ENCODE measurements at regions not wholly inside any gene's neighbourhood (a gene's known extent, or its start where the extent isn't known, plus 50 kb on each side); places are given as distances from the start of the nearest gene placed in this dataset.

GRCh38 chr21:28789523-28789922 lies 203.2 kb downstream of the LTN1 start:
- no peak for DNase-seq (ENCODE audit: low read depth in 1 of 2, low spot score in 1 of 2)

DNA sequence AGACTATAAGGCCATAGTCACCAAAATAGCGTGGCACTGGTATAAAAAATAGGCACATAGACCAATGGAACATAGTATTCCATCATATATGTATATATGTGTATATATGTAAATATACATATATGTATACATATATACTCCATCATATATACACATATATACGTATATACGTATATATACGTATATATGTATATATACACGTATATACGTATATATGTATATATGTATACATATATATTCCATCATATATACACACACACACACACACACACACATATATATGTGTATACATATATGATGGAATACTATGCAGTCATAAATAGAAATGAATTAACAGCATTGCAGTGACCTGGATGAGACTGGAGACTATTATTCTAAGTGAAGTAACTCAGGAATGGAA lies 204.6 kb downstream of the LTN1 start:
- DNase-seq (ENCODE audit: low read depth in 1 of 2, low spot score in 1 of 2): no peak

DNA sequence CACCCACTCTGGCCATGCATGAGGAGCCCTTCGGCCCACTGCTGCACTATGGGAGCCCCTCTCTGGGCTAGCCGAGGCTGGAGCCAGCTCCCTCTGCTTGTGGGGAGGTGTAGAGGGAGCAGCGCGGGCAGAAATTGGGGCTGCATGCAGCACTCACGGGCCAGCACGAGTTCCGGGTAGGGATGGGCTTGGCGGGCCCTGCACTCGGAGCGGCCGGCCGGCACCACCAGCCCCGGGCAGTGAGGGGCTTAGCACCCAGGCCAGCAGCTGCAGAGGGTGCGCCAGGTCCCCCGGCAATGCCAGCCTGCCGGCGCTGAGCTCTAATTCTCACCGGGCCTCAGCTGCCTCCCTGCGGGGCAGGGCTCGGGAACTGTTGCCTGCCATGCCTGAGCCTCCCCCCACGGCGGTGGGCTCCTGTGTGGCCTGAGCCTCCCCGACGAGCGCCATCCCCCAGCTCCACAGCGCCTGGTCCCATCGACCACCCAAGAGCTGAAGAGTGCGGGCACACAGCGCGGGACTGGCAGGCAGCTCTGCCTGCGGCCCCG lies 209.0 kb downstream of the LTN1 start:
- DNase-seq (ENCODE audit: low read depth in 1 of 2, low spot score in 1 of 2): no peak

GRCh38 chr21:28781602-28782276 lies 210.9 kb downstream of the LTN1 start:
- DNase-seq (ENCODE audit: low read depth in 1 of 2, low spot score in 1 of 2): no peak

- no peak for DNase-seq (ENCODE audit: low read depth in 1 of 2, low spot score in 1 of 2)
Observed at GRCh38 chr21:28779914-28780313, 212.8 kb downstream of the LTN1 start.

- no peak for DNase-seq (ENCODE audit: low read depth in 1 of 2, low spot score in 1 of 2)
Observed at GRCh38 chr21:28776251-28776650, 216.4 kb downstream of the LTN1 start.

GRCh38 chr21:28775071-28775470 lies 217.6 kb downstream of the LTN1 start:
- DNase-seq (ENCODE audit: low read depth in 1 of 2, low spot score in 1 of 2): no peak

DNA sequence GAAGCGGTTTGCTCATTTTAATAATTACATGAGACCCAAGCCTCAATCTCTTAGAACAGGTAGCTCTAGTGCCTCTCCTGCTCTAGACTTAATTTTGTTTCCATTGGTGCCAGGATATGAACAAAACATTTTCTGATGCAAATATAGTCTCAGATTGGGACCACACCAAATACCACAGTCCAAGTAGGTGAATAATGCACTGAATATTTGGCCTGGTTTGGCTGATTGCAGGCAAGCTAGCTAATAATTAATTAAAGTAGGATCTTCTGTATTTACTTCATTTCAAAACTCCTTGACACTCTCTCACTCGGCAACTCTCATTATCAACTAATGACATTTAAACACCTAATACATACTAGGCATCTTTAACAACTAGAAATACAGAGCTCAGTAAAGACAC lies 219.6 kb downstream of the LTN1 start:
- DNase-seq (ENCODE audit: low read depth in 1 of 2, low spot score in 1 of 2): no peak

GRCh38 chr21:28771790-28772501 lies 220.7 kb downstream of the LTN1 start:
- DNase-seq (ENCODE audit: low read depth in 1 of 2, low spot score in 1 of 2): no peak

- DNase-seq (ENCODE audit: low read depth in 1 of 2, low spot score in 1 of 2): no peak
Observed at GRCh38 chr21:28770867-28771661, 221.6 kb downstream of the LTN1 start.

GRCh38 chr21:28769683-28770082 lies 223.0 kb downstream of the LTN1 start:
- DNase-seq (ENCODE audit: low read depth in 1 of 2, low spot score in 1 of 2): no peak

DNA sequence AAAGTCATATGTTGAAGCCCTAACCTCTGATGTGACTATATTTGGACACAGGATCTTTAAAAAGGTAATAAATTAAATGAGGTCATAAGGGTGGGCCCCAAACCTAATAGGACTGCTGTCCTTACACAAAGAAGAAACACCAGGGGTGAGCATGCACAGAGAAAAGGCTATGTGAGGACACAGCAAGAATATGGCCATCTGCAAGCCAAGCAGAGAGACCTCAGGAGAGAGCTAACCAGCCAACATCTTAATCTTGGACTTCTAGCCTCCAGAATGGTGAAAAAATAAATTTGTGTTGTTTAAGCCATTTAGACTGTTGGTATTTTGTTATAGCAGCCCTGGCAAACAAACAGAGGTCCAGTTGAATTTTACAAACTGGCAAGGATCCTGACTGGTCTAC lies 223.9 kb downstream of the LTN1 start:
- DNase-seq (ENCODE audit: low read depth in 1 of 2, low spot score in 1 of 2): no peak

GRCh38 chr21:28767523-28767922 lies 225.2 kb downstream of the LTN1 start:
- DNase-seq (ENCODE audit: low read depth in 1 of 2, low spot score in 1 of 2): no peak

DNA sequence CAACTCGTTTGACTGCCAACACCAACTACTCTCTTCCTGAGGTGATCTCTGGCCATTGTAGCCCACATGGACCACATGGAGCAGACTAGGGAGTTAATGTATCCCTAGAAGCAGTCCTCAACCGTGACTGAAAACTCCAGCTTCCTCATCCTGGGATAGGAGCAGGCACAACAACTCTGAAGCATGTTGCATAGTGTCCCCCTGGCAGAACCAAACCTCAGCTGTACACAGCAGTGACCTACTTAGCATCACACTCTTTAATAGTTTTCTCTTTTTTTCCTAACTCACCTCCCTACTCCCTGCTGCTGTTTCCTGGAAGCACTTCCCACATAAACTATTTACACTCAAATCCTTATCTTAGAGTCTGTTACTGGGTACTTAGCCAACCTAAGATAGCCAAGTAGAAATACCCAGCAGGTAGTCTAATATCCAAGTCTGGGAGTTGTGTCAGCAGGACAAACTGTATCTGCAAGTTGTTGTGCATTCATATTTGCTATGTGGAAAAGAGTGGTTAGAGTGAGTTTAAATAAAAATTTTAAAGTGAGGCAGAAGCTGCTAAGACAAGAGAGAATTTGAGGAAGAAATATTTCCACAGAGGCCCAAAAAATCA lies 228.8 kb downstream of the LTN1 start:
- DNase-seq (ENCODE audit: low read depth in 1 of 2, low spot score in 1 of 2): no peak

GRCh38 chr21:28762357-28762735 lies 230.3 kb downstream of the LTN1 start:
- no peak for DNase-seq (ENCODE audit: low read depth in 1 of 2, low spot score in 1 of 2)

DNA sequence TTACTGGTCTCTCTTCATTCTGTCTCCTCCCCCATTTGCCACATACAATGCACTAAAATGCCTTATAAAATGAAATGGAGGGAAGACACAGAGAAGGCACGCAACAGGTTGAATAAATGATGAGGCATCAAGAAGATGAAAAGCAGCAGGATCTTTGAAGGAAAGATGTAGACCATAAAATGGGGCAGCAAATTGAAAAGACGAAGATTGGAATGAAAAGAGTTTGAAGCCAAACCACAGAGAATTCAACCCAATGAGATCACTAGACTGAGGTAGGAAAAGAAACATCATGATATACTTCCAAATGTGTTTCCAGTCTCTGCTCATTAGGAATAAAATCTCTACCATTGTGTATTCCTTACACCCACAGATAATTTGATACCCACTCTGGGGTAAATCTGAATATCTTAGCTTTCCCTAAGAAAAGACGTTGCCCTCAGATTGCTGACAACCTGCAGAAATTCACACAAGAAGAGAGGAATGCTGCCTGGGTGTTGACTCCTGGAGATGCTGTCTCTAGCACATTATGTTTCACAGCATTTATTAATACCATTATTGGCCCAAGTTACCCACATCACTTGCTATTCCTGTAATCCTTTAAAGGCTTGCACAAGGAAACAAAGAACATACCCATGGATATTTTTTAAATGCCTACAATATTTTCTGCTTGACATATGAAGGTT lies 230.9 kb downstream of the LTN1 start:
- no peak for DNase-seq (ENCODE audit: low read depth in 1 of 2, low spot score in 1 of 2)

DNA sequence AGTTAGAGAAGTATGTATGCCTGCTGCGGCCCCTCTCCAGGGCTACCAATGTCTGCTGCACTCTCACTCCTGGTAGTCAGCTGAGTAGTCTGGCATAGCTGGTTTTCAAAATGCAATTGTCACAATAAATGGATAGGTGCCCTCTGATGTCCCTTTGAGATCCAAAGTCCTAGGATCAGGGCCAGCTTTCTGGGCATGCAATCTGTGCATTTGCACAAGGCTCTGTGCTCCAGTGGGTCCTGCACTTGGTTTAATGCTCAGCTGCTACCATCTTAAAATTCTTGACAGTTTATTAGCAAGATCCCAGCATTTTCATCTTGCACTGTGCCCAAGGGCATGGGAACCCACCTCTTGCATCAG lies 233.8 kb downstream of the LTN1 start:
- DNase-seq (ENCODE audit: low read depth in 1 of 2, low spot score in 1 of 2): no peak

DNA sequence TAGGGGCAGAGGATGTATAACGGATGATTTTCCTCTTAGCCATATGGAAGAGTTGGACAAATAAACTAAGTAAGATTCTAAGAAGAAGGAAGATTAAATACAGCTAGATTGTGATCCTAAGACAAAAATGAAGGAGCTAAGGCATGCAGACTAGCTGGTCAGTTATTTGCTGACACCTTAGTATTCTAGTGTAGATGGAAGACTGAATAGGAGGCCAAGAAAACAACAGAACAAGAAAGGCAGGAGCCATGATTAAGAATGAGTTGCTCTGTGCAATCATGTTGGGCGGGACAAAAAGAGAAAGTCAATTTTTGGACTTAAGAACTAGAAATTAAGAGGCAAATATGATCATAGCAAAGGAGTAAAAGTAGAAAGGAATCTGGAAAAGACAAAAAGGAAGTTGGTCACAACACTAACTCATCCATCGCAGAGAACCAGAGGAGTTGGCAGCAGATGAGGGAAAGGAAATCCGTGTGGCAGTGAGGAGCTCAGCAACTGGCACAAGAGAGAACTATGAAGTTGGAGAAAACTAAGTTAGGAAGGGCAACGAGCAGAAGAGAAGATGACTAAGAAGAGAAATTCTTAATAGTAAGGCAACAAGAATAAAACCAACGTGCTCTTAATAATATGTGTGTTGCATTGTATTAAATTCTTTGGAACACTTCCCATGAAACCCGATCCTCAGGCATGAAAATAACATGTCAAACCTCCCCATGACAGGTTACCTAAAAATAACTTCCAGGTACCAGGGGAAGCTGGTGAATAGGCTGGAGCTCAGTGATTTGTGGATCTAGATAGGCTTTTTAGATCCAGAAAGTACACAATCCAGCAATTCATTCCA lies 234.4 kb downstream of the LTN1 start:
- DNase-seq (ENCODE audit: low read depth in 1 of 2, low spot score in 1 of 2): no peak

DNA sequence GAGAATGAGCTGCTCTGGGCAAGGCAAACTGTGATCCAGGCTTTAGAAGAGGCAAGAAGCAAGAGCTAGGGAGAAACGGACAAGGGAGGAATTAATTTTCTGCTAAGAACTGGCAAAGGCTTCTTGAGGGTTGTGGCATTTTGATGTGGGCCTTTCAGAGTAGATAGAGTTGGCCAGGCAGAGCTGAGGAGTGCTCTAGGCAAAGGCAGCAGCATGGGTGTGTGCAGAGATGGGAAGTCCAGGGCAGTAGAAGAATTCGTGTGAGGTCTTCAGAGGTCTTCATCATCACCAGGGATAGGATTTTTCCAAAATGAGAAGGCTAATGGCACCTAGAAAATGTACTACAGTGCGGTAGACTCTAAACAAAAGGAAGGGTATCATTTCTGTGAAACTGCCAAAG lies 237.8 kb downstream of the LTN1 start:
- DNase-seq (ENCODE audit: low read depth in 1 of 2, low spot score in 1 of 2): no peak

- no peak for DNase-seq (ENCODE audit: low read depth in 1 of 2, low spot score in 1 of 2)
Observed at GRCh38 chr21:28754127-28754611, 238.5 kb downstream of the LTN1 start.
